ENCODE measurements at regions not wholly inside any gene's neighbourhood (a gene's known extent, or its start where the extent isn't known, plus 50 kb on each side); places are given as distances from the start of the nearest gene placed in this dataset.
"Not testable (repeated sequence)": the region's sequence is repeated elsewhere in the genome, so short reads cannot be mapped to it uniquely, and the experiment has no call there.

DNA sequence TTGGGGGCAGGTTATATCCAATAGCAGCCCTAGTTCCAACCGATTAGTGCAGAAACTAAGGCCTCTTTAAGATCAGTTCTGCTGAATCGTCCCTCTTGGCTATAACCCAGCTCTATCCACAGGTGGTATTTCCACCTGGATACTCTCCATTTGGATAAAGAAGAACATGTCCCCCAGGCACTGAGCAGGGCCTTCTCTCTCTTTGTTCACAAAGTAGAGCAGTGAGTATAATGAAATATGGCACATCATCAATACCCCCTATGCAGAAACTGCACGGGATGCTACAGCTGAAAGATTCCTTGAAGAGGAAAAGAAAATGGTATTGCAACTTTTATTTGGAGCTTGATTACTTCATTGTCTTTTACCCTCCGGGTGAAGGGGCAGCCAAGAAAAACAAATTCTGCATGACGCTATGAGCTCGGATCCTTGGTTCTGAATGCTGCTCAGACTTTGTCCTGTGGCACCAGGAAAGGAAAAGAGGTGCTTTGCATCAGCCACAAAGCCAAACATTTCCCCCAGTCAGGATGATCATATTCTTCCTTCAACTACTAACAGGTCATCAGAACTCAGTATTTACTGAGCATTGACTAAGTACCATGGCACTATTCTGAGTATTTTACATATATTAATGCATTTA lies 399.7 kb downstream of the NPIPA8 start:
- no peak for DNase-seq

DNA sequence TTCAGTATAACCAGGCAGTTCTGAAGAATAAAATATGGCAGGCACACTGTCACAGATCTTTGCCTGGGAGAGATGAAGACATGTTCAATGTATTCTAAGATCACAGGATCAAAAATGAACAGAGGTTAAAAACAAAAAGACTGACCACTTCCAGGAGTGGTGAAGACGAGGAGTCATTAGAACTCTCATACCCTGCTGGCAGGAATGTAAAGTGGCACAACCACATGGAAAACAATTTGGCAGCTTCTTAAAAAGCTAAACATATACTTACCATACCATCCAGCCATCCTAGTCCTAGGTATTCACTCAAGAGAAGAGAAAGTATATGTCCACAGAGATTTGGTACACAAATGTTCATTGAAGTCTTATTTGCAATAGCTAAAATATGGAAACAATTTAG lies 406.3 kb downstream of the NPIPA8 start:
- no peak for DNase-seq

- DNase-seq, result no peak
These were observed 409.6 kb downstream of the NPIPA8 start for GRCh38 chr16:17926866-17927399.

- no peak for DNase-seq
These were observed 410.1 kb downstream of the NPIPA8 start for GRCh38 chr16:17926461-17926860.

- DNase-seq, result no peak
These were observed 410.8 kb downstream of the NPIPA8 start for GRCh38 chr16:17925761-17926160.

GRCh38 chr16:17921357-17921978 lies 415.1 kb downstream of the NPIPA8 start:
- no peak for DNase-seq

- DNase-seq, result no peak
These were observed 419.1 kb downstream of the NPIPA8 start for GRCh38 chr16:17917316-17918019.

GRCh38 chr16:17915791-17916190 lies 420.7 kb downstream of the NPIPA8 start:
- no peak for DNase-seq

GRCh38 chr16:17914168-17914567 lies 422.4 kb downstream of the NPIPA8 start:
- DNase-seq, result no peak

- not testable (repeated sequence) for DNase-seq
These were observed 425.0 kb downstream of the NPIPA8 start for GRCh38 chr16:17911578-17911977.

- not testable (repeated sequence) for DNase-seq
These were observed 429.9 kb downstream of the NPIPA8 start for GRCh38 chr16:17906626-17907025.

GRCh38 chr16:17901309-17901708 lies 430.5 kb upstream of the XYLT1 start:
- DNase-seq, result no peak

DNA sequence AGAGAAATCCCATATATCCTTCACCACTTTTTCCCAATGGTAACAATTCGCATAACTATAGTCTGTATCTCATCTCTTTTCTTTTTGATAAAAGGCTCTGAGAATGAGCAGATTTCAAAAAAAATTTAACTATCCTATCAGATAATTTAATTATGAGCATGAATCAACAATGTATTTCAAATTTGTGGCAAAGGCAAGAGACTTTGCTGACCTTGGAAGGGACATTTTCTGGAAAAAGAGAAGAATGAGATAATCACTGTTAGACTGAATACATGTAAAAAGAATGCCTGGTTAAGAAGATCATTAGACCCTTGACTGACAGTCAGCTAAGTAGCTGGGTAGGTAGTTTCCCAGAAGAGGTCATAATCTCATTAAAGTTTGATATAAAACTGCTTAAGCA lies 428.4 kb upstream of the XYLT1 start:
- no peak for DNase-seq

DNA sequence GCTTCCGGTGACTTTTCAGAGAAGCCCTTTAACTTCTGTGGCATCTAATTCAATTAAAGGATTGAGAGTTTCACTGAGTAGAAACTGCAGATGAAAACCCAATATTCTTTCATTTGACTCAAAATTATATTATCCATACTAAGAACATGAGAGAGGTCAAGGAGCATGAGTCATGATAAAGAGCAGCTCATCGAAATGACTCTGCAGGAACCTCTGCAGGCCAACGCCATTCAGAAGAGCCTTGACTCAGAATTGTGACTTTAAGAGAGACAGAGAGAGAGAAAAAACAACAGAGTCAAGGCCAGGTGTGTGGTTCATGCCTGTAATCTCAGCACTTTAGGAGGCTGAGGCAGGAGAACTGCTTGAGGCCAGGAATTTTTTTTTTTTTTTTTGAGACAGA lies 417.2 kb upstream of the XYLT1 start:
- no peak for DNase-seq

DNA sequence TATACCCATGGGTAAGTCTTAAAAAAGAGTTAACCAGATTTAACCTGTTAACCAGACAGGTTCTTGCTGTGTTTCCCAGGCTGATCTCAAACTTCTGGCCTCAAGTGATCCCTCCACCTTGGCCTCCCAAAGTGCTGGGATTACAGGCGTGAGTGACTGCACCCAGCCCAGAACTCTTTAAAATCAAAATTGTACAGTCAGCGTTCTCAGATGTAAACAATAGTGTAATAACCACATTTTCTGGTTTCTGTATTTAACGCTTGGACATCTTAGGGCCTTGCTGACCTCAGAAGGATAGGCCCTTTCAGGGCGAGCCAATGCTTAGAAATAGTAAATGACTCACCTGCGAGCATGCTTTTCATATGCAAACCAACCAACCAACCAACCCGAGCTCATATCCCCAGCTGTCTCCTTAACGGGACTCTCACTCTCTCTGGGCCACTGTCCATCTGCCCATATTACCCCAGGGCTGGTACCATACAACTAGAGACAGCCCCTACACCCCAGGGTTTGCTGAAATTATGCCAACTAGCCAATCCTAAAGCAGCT lies 415.0 kb upstream of the XYLT1 start:
- DNase-seq, result no peak

DNA sequence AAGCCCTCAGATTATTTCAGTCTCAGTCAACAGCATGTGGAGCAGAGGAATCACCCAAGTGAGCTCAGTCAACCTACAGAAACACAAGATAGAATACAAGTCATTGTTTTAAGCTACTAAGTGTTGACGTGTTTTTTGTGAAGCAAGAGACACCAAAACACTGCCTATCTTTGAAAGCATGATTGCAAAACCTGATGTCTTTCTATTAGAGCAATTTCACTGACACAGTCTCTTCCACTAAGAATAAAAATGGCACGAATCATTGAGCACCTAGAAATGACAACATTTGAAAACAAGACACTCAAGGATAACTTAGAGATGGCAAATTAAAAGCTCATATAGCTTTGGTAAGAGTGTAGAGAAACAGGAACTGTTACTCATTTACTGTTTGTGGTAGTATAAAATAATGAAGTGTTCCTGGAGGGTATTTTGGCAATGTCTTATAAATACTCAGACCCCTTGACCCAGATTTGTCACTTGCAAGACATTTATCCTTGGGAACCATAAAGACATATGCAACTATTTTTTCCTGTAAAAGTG lies 407.1 kb upstream of the XYLT1 start:
- no peak for DNase-seq

DNA sequence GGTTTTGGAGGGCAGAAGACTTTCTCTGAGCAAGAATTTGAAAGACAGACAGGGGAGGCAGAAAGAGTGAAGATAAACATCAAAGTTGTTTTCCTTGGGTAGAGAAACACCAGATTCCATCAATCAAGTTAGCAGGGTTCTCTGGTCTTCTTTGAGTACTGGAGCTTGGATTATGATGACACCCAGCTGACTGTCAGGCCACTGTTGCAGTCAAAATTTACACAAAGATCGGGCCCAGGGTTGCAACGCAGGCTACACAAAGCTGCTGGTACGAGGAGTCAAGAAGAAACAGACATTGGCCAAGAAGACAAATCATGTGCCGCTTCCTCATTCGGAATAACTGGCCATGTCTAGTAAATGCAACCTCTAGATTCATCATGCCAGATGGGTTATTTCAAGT lies 396.2 kb upstream of the XYLT1 start:
- DNase-seq, result no peak

- no peak for DNase-seq
These were observed 391.3 kb upstream of the XYLT1 start for GRCh38 chr16:17861981-17862479.

DNA sequence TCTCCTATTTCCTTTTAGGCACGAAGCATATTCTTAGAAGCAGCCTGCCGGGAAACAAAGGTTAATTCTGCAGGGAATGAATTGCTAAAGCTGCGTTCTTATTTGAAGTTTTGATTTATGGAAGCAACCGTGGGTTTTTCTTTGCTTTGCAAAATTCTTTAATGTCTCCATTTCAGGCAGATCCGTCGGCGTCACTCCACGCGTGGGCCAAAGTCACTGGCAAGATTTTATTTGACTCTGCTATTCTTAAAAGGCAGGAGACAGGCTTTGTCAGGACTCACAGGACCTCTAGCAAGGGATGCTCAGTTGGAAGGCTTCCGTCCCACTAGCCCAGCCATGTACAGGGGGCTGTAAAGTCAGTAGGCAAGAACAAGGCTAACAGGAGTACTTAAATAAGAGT lies 387.3 kb upstream of the XYLT1 start:
- no peak for DNase-seq

GRCh38 chr16:17853958-17854357 lies 383.2 kb upstream of the XYLT1 start:
- no peak for DNase-seq

- DNase-seq, result no peak
These were observed 382.4 kb upstream of the XYLT1 start for GRCh38 chr16:17852977-17853702.

DNA sequence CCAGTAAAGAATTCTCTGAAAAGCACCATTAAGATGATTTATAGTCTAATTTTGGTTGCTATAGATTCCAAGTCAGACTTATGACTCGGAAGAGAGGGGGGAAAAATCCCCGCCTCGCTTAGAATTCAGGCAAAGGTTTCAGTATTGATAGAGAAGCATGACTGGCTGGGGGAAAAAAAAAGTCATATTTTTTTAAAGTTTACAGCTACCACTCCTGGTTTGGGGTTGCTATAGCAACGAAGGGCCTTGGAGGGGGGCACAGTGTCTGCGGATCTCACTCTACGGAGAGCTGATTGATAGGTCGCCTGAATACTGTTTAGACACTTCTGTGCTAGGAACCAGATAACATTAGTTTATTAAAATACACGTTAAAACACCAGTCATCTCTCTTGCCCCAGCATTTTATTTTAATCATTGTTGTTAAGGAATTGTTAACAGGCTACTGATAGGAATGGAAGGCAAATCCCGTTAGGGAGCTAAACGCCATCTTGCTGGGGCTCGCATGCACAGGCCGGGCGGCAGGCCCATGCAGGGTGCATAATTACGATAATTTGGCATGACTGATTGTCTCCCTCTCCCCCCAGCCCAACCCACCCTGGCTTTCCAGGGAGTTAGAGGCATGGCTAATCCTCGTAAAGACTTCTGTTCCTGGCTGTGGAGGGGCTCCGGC lies 380.0 kb upstream of the XYLT1 start:
- no peak for DNase-seq

All from amniotic stem cell (primary cell).